Brain microvascular endothelial cell (primary cell): ENCODE measurements at regions not wholly inside any gene's neighbourhood (a gene's known extent, or its start where the extent isn't known, plus 50 kb on each side); places are given as distances from the start of the nearest gene placed in this dataset.

ENCODE experiments used
- DNase-seq: peaks from one replicate; pipeline ENCODE4 v3.0.0-alpha.2; 2020
- H3K27ac ChIP-seq: fragments of 250-450 bp; sonication (Bioruptor Pico); 2 replicates; pipeline ENCODE4 v1.5.1; 2020; ENCODE audit warnings: mild to moderate bottlenecking, moderate library complexity
- H3K27me3 ChIP-seq: fragments of 250-450 bp; sonication (Bioruptor Pico); replicated peaks from 2 replicates; pipeline ENCODE4 v1.5.1; 2020; ENCODE audit warnings: mild to moderate bottlenecking
- H3K36me3 ChIP-seq: fragments of 250-450 bp; sonication (Bioruptor Pico); replicated peaks from 2 replicates; pipeline ENCODE4 v1.5.1; 2020; ENCODE audit warnings: mild to moderate bottlenecking
- H3K4me3 ChIP-seq: 2 replicates; pipeline ENCODE4 v1.5.1; 2011; ENCODE audit warnings: low read depth, mild to moderate bottlenecking, control low read depth, low read length, moderate library complexity
- in situ Hi-C: cut with HindIII; loops from 2 replicates; pipeline ENCODE4 v1.10.0; 2017; ENCODE audit warnings: low sequenced_read_pairs, low pct_ligation_motif_present
- TF ChIP-seq, protein P1 (sequence below): IDR thresholded peaks from 2 replicates; pipeline ENCODE4 v1.5.1; 2011; ENCODE audit warnings: low read depth, mild to moderate bottlenecking, moderate library complexity, low read length, control low read depth, inconsistent platforms; ENCODE audit errors: missing control alignments

DNA sequence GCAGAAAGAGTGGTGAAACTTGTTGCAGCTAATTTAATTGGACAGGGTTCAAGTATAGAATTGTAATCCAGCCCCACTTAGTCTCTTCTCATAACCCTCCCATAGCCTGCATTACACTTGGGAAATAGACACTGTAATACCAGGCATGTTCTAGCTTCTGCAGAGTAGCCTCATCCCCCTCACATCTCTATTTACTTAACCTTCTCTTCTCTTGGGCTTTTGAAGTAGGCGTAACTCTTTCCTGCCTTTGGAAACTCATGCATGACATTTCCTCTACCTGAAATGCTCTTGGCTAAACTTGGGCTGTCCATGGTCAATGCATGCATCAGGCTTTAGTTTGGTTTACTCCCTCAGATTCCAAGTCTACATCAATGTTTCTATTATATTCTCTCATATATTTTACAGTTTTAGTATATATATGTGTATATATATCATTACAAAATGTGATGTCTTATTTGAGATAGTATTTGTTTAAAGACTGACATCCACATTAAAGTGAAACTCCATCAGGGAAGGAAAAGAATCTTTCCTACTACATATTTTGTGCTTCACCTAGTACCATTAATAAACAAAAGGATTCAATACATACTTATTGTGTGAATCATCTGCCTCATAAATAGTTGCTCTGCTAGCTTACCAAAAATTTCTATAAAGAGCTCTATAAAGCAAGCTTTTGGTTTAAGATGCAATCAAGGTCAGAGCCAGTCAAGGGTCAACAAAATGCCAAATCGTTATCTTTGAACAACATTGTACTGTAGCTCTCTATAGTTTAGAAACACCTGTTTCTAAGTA is 1158.0 kb downstream of the MAT2B start:
- in situ Hi-C loops, result no loop called here
- Histone ChIP-seq H3K27me3 (no peaks in the 10 kb centered on the region), H3K4me3 (no peak overlapping the region), H3K36me3 (no peaks in the 10 kb centered on the region), H3K27ac (no peak overlapping the region)
- TF ChIP-seq, protein P1, sequence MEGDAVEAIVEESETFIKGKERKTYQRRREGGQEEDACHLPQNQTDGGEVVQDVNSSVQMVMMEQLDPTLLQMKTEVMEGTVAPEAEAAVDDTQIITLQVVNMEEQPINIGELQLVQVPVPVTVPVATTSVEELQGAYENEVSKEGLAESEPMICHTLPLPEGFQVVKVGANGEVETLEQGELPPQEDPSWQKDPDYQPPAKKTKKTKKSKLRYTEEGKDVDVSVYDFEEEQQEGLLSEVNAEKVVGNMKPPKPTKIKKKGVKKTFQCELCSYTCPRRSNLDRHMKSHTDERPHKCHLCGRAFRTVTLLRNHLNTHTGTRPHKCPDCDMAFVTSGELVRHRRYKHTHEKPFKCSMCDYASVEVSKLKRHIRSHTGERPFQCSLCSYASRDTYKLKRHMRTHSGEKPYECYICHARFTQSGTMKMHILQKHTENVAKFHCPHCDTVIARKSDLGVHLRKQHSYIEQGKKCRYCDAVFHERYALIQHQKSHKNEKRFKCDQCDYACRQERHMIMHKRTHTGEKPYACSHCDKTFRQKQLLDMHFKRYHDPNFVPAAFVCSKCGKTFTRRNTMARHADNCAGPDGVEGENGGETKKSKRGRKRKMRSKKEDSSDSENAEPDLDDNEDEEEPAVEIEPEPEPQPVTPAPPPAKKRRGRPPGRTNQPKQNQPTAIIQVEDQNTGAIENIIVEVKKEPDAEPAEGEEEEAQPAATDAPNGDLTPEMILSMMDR, result no peak
- no peak for DNase-seq

DNA sequence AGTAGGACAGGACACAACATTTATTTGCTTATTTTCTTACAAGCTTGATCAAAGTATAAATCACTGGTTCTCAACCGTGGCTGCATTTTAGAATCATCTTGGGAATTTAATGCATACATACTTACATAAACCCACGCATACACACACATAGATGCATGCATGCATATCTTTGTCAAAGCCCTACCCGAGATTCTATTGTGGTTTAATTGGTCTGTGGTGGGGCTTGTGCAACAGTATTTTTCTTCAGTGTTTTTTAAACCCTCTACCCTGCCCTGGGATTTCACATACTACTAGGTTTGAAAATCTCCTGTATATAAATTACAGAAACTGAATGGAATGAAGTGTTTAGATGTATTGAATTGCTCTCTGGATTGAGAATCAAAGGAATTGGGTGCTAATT is 1166.2 kb downstream of the MAT2B start:
- Histone ChIP-seq H3K27ac (no peak overlapping the region), H3K27me3 (no peaks in the 10 kb centered on the region), H3K36me3 (no peaks in the 10 kb centered on the region), H3K4me3 (no peak overlapping the region)
- no peak for DNase-seq
- TF ChIP-seq, protein P1, result no peak
- in situ Hi-C loops, result no loop called here

DNA sequence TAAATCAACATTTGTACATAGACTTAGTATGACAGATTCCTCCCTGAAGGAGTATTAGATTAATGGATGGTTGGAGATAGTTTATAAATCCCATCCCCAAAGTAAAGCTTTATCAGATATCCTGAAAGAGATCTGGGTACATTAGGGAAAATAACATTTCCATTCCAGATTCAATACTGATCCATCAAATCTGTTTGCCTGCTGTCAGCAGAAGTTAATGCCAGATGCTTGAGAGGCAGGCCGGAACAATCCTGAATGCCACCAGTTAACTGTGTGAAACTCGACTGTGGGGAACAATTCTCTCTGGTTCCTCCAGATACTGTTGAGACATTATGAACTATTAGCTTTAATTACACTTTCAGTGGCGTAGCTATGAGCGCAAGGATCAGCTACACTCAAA is 1166.8 kb downstream of the MAT2B start:
- TF ChIP-seq, protein P1, result no peak
- Histone ChIP-seq H3K27ac (no peak overlapping the region), H3K27me3 (no peaks in the 10 kb centered on the region), H3K36me3 (no peaks in the 10 kb centered on the region), H3K4me3 (no peak overlapping the region)
- in situ Hi-C loops, result no loop called here
- DNase-seq, result no peak

GRCh38 chr5:164672931-164673694 is 1167.7 kb downstream of the MAT2B start:
- Histone ChIP-seq H3K27ac (no peak overlapping the region), H3K36me3 (no peaks in the 10 kb centered on the region), H3K27me3 (no peaks in the 10 kb centered on the region), H3K4me3 (no peak overlapping the region)
- in situ Hi-C loops, result no loop called here
- DNase-seq, result no peak
- TF ChIP-seq, protein P1, result no peak

GRCh38 chr5:164679461-164679860 is 1174.0 kb downstream of the MAT2B start:
- in situ Hi-C loops, result no loop called here
- Histone ChIP-seq H3K27me3 (no peaks in the 10 kb centered on the region), H3K27ac (no peak overlapping the region), H3K36me3 (no peaks in the 10 kb centered on the region), H3K4me3 (no peak overlapping the region)
- no peak for DNase-seq
- TF ChIP-seq, protein P1, result no peak
